H1 (cell line): ENCODE measurements at regions not wholly inside any gene's neighbourhood (a gene's known extent, or its start where the extent isn't known, plus 50 kb on each side); places are given as distances from the start of the nearest gene placed in this dataset.

Source experiments
- CBX5 ChIP-seq: fragments of 300-800, 300-1000 bp; sonication (generic); IDR thresholded peaks from 2 replicates; pipeline ENCODE4 v1.7.1; 2016; ENCODE audit warnings: antibody characterized with exemption, low read length, low read depth
- CTCF ChIP-seq, 3 experiments: IDR thresholded peaks; 1 replicate in 2 of 3; 2 replicates in 1 of 3; pipeline versions ENCODE4 v1.5.1 to v1.6.1; 2011; ENCODE audit warnings: low read length in 3 of 3, mild to moderate bottlenecking in 3 of 3, inconsistent platforms in 2 of 3, low read depth in 1 of 3, moderate library complexity in 1 of 3; ENCODE audit not compliant: insufficient read depth in 1 of 3; ENCODE audit errors: control extremely low read depth in 1 of 3
- SP1 ChIP-seq: IDR thresholded peaks from 2 replicates; pipeline ENCODE4 v1.6.1; 2011; ENCODE audit warnings: low read depth, low read length

GRCh38 chr18:64693766-64694165 is 544.9 kb upstream of the LINC00305 start (continued):
- TF ChIP-seq CTCF (IDR thresholded peaks at IDR 0.05; ENCODE audit: control extremely low read depth in 1 of 3, insufficient read depth in 1 of 3, low read depth in 1 of 3, low read length in 3 of 3) (no peak), CBX5 (no peak), SP1 (no peak)
